PC-3 (cell line): ENCODE measurements at regions not wholly inside any gene's neighbourhood (a gene's known extent, or its start where the extent isn't known, plus 50 kb on each side); places are given as distances from the start of the nearest gene placed in this dataset.

Experiments
- CTCF ChIP-seq: fragments of 300-600 bp; sonication (generic); conservative IDR thresholded peaks from 2 replicates; pipeline ENCODE4 v1.5.1; 2017; ENCODE audit warnings: antibody characterized with exemption, low read depth, mild to moderate bottlenecking, low read length
- EZH2 ChIP-seq: fragments of 300-600 bp; sonication (generic); IDR thresholded peaks from one replicate; pipeline ENCODE4 v1.6.1; 2017; ENCODE audit warnings: antibody characterized with exemption, mild to moderate bottlenecking, low read length; ENCODE audit not compliant: unreplicated experiment
- EZH2phosphoT487 ChIP-seq: fragments of 300-600 bp; sonication (generic); IDR thresholded peaks from 2 replicates; pipeline ENCODE4 v1.6.1; 2018; ENCODE audit warnings: mild to moderate bottlenecking, antibody characterized with exemption, low read length, borderline replicate concordance

GRCh38 chrX:13474164-13474516 is 95.3 kb upstream of the EGFL6 start:
- TF ChIP-seq EZH2 (no peak), CTCF (no peak), EZH2phosphoT487 (no peak)
